HCT116 (cell line): ENCODE measurements at regions not wholly inside any gene's neighbourhood (a gene's known extent, or its start where the extent isn't known, plus 50 kb on each side); places are given as distances from the start of the nearest gene placed in this dataset.

ENCODE experiments used
- ATAC-seq: fragments of 200-7000 bp; cut with Tn5 transposase; 2 replicates; pipeline ENCODE4 v1.9.1; 2020; ENCODE audit warnings: mild to moderate bottlenecking, moderate library complexity
- BruUV-seq: library from RNA; stranded (reverse); fragments of 400-500 nt; replicated peaks from 2 replicates; lab custom pipeline; 2021; lab: Mats Ljungman, UMichigan
- CTCF ChIA-PET: fragments of 300-600 bp; sonication (Branson Sonifier 250); formaldehyde crosslinking; loops from one replicate; lab custom pipeline; 2021; ENCODE audit warnings: antibody characterized with exemption; lab: Charles Lee
- POLR2A ChIA-PET: fragments of 300-600, 350-600 bp; sonication (Branson Sonifier 250); formaldehyde crosslinking; loops from one replicate; lab custom pipeline; 2021; ENCODE audit warnings: antibody characterized with exemption; lab: Charles Lee
- RAD21 ChIA-PET, 2 experiments: fragments of 300-600 bp; sonication (Branson Sonifier 250); formaldehyde crosslinking; loops; one replicate each; lab custom pipeline; 2023; ENCODE audit warnings: low total read pairs in 2 of 2; ENCODE audit not compliant: uncharacterized antibody in 2 of 2, unreplicated experiment in 2 of 2, low non-redundant PET in 1 of 2; lab: Charles Lee
- DNase-seq: peaks from one replicate; pipeline ENCODE4 v3.0.0-alpha.2; 2010; ENCODE audit warnings: low read depth, low spot score
- H2AFZ ChIP-seq: fragments of 200-600 bp; shearing (Covaris generic), sonication (generic); 2 replicates; pipeline ENCODE4 v1.6.1; 2017; ENCODE audit warnings: low read depth, mixed run types, mixed read lengths, antibody characterized with exemption, low read length; ENCODE audit not compliant: poor library complexity, severe bottlenecking
- H3K27ac ChIP-seq: 2 replicates; pipeline ENCODE4 v1.5.1; 2012; ENCODE audit warnings: low read depth, low read length
- H3K27me3 ChIP-seq: fragments of 200-600 bp; sonication (generic); 2 replicates; pipeline ENCODE4 v1.6.1; 2016; ENCODE audit warnings: mixed run types, low read length, mixed read lengths; ENCODE audit not compliant: insufficient read depth
- H3K36me3 ChIP-seq, 2 experiments: fragments of 200-500 bp in 1 of 2; fragments of 200-600 bp in 1 of 2; sonication (Bioruptor generic) in 1 of 2; sonication (generic) in 1 of 2; 2 replicates each; pipeline versions ENCODE4 v1.5.1 to v1.6.1; 2014 to 2016; ENCODE audit warnings: low read length in 2 of 2, inconsistent platforms in 1 of 2, mixed read lengths in 1 of 2, mixed run types in 1 of 2; ENCODE audit not compliant: insufficient read depth in 2 of 2, control insufficient read depth in 1 of 2
- H3K4me1 ChIP-seq, 2 experiments: fragments of 200-600 bp in 1 of 2; sonication (generic) in 1 of 2; 2 replicates each; pipeline versions ENCODE4 v1.5.1 to v1.6.1; 2012 to 2017; ENCODE audit warnings: low read length in 2 of 2, inconsistent platforms in 1 of 2, mild to moderate bottlenecking in 1 of 2, mixed read lengths in 1 of 2, mixed run types in 1 of 2, moderate library complexity in 1 of 2; ENCODE audit not compliant: insufficient read depth in 2 of 2, control insufficient read depth in 1 of 2
- H3K4me2 ChIP-seq: fragments of 200-600 bp; sonication (generic); 2 replicates; pipeline ENCODE4 v1.6.1; 2017; ENCODE audit warnings: mixed run types, low read length, mixed read lengths
- H3K4me3 ChIP-seq, 2 experiments: fragments of 200-600 bp in 1 of 2; sonication (generic) in 1 of 2; replicated peaks in 1 of 2; 2 replicates each; pipeline ENCODE4 v1.5.1; 2011 to 2016; ENCODE audit warnings: low read length in 2 of 2, control low read depth in 1 of 2, low read depth in 1 of 2, mild to moderate bottlenecking in 1 of 2, mixed read lengths in 1 of 2, mixed run types in 1 of 2
- H3K79me2 ChIP-seq: fragments of 200-600 bp; sonication (generic); 2 replicates; pipeline ENCODE4 v1.6.1; 2017; ENCODE audit warnings: mild to moderate bottlenecking, mixed run types, low read length, moderate library complexity, mixed read lengths; ENCODE audit not compliant: insufficient read depth
- H3K9ac ChIP-seq: fragments of 200-600 bp; sonication (generic); 2 replicates; pipeline ENCODE4 v1.6.1; 2016; ENCODE audit warnings: low read length, mixed read lengths
- H3K9me2 ChIP-seq: fragments of 200-600 bp; sonication (generic), shearing (Covaris generic); 2 replicates; pipeline ENCODE4 v1.6.1; 2017; ENCODE audit warnings: mixed run types, mild to moderate bottlenecking, moderate library complexity; ENCODE audit not compliant: insufficient read depth
- H3K9me3 ChIP-seq, 2 experiments: fragments of 200-500 bp in 1 of 2; fragments of 200-600 bp in 1 of 2; sonication (Bioruptor generic) in 1 of 2; sonication (generic) in 1 of 2; 2 replicates each; pipeline ENCODE4 v1.6.1; 2014 to 2017; ENCODE audit warnings: low read length in 2 of 2, mixed read lengths in 2 of 2, inconsistent platforms in 1 of 2, low read depth in 1 of 2, mild to moderate bottlenecking in 1 of 2, mixed run types in 1 of 2, moderate library complexity in 1 of 2; ENCODE audit not compliant: control insufficient read depth in 1 of 2, insufficient read depth in 1 of 2
- H4K20me1 ChIP-seq: fragments of 200-600 bp; sonication (generic), shearing (Covaris generic); 2 replicates; pipeline ENCODE4 v1.6.1; 2017; ENCODE audit warnings: mixed run types, mild to moderate bottlenecking, moderate library complexity; ENCODE audit not compliant: insufficient read depth
- CEBPB ChIP-seq: IDR thresholded peaks from 2 replicates; pipeline ENCODE4 v1.6.1; 2012; ENCODE audit warnings: low read depth
- CTCF ChIP-seq, 3 experiments: fragments of 200-600 bp in 1 of 3; sonication (generic) in 1 of 3; IDR thresholded peaks in 2 of 3; conservative IDR thresholded peaks in 1 of 3; 2 replicates each; pipeline ENCODE4 v1.5.1; 2012 to 2017; ENCODE audit warnings: low read depth in 2 of 3, low read length in 2 of 3, antibody characterized with exemption in 1 of 3, borderline replicate concordance in 1 of 3, control low read depth in 1 of 3, mild to moderate bottlenecking in 1 of 3, mixed read lengths in 1 of 3, mixed run types in 1 of 3, moderate library complexity in 1 of 3; ENCODE audit not compliant: insufficient read depth in 1 of 3
- ELF1 ChIP-seq: IDR thresholded peaks from 2 replicates; pipeline ENCODE4 v1.6.1; 2012; ENCODE audit warnings: low read depth, borderline replicate concordance
- FOSL1 ChIP-seq: IDR thresholded peaks from 2 replicates; pipeline ENCODE4 v1.6.1; 2012; ENCODE audit warnings: low read depth
- MAX ChIP-seq: IDR thresholded peaks from 2 replicates; pipeline ENCODE4 v1.6.1; 2012
- POLR2A ChIP-seq: IDR thresholded peaks from 2 replicates; pipeline ENCODE4 v1.7.0; 2011; ENCODE audit warnings: borderline replicate concordance; ENCODE audit not compliant: insufficient read depth, insufficient read length; ENCODE audit errors: extremely low read depth
- RAD21 ChIP-seq: IDR thresholded peaks from 2 replicates; pipeline ENCODE4 v1.6.1; 2012; ENCODE audit warnings: low read depth, mild to moderate bottlenecking
- REST ChIP-seq: IDR thresholded peaks from 2 replicates; pipeline ENCODE4 v1.6.1; 2012; ENCODE audit warnings: low read depth
- SIN3A ChIP-seq: IDR thresholded peaks from 2 replicates; pipeline ENCODE4 v1.6.1; 2012; ENCODE audit warnings: low read depth
- SP1 ChIP-seq: IDR thresholded peaks from 2 replicates; pipeline ENCODE4 v1.6.1; 2012; ENCODE audit warnings: low read depth
- TCF7L2 ChIP-seq: IDR thresholded peaks from 2 replicates; pipeline ENCODE4 v1.7.0; 2011; ENCODE audit warnings: borderline replicate concordance, inconsistent platforms; ENCODE audit not compliant: insufficient read depth, insufficient read length; ENCODE audit errors: extremely low read depth
- ZFX ChIP-seq: fragments of 450-650 bp; IDR thresholded peaks from 2 replicates; pipeline ENCODE4 v1.6.1; 2017
- intact Hi-C: fragments of 100-400 bp; cut with micrococcal nuclease; formaldehyde crosslinking; loops from 2 replicates; pipeline ENCODE4 v1.10.0; 2022

- intact Hi-C loops, result no loop called here
- H3K9me3 ChIP-seq, result no peaks in the 10 kb centered on the region
- ChIA-PET POLR2A (no interaction called here), CTCF (no interaction called here), RAD21 (no interaction called here)
- no peak overlapping the region for H3K27ac ChIP-seq
- ATAC-seq, result no peak
- no peaks in the 10 kb centered on the region for H3K79me2 ChIP-seq
- no peaks in the 10 kb centered on the region for H3K4me1 ChIP-seq
- no peak overlapping the region for H3K4me3 ChIP-seq
- no peaks in the 10 kb centered on the region for H3K36me3 ChIP-seq
- DNase-seq, result no peak
- no peaks in the 10 kb centered on the region for H3K9me2 ChIP-seq
- no peak for TF ChIP-seq CTCF (IDR thresholded peaks at IDR 0.05 in 2 of 3, conservative IDR thresholded peaks at IDR 0.05 in 1 of 3; ENCODE audit: borderline replicate concordance in 1 of 3, insufficient read depth in 1 of 3, low read depth in 2 of 3, low read length in 2 of 3)
- no peak for TF ChIP-seq SIN3A
- no peak overlapping the region for H2AFZ ChIP-seq
- no peaks in the 10 kb centered on the region for H3K27me3 ChIP-seq
- no TSS peak for BruUV-seq
- no peak overlapping the region for H3K9ac ChIP-seq
- no peak overlapping the region for H3K4me2 ChIP-seq
- H4K20me1 ChIP-seq, result no peaks in the 10 kb centered on the region
Observed at GRCh38 chrX:142076633-142077032, 128.5 kb downstream of the MAGEC2 start.

- ChIA-PET POLR2A (no interaction called here), RAD21 (no interaction called here), CTCF (no interaction called here)
- ATAC-seq (no peak), DNase-seq (no peak)
- Histone ChIP-seq H4K20me1 (no peaks in the 10 kb centered on the region), H3K4me2 (no peak overlapping the region), H3K9me2 (no peaks in the 10 kb centered on the region), H3K4me1 (no peaks in the 10 kb centered on the region), H3K4me3 (no peak overlapping the region), H2AFZ (no peak overlapping the region), H3K27me3 (no peaks in the 10 kb centered on the region), H3K36me3 (no peaks in the 10 kb centered on the region), H3K79me2 (no peaks in the 10 kb centered on the region), H3K9ac (no peak overlapping the region), H3K9me3 (no peaks in the 10 kb centered on the region), H3K27ac (no peak overlapping the region)
- TF ChIP-seq POLR2A, result no peak
- no peak for TF ChIP-seq CEBPB
- no peak for TF ChIP-seq MAX
- TF ChIP-seq FOSL1, result no peak
- no peak for TF ChIP-seq RAD21
- no peak for TF ChIP-seq CTCF (IDR thresholded peaks at IDR 0.05 in 2 of 3, conservative IDR thresholded peaks at IDR 0.05 in 1 of 3; ENCODE audit: borderline replicate concordance in 1 of 3, insufficient read depth in 1 of 3, low read depth in 2 of 3, low read length in 2 of 3)
- no peak for TF ChIP-seq REST
- TF ChIP-seq ZFX, result no peak
- TF ChIP-seq TCF7L2, result no peak
- no peak for TF ChIP-seq ELF1
- TF ChIP-seq SP1, result no peak
- intact Hi-C loops, result no loop called here
- no TSS peak for BruUV-seq
Observed at GRCh38 chrX:142068365-142068764, 136.7 kb downstream of the MAGEC2 start.
